ENCODE measurements at regions not wholly inside any gene's neighbourhood (a gene's known extent, or its start where the extent isn't known, plus 50 kb on each side); places are given as distances from the start of the nearest gene placed in this dataset.

- in situ Hi-C loops (cut with MboI; ENCODE audit: low pct_unique_long_range_greater_than_20kb, low sequenced_read_pairs), result no loop called here
- DNase-seq, result peak; percentile 28
These were observed 64.1 kb downstream of the ZNF641 start for GRCh38 chr12:48286665-48287064.

GRCh38 chr12:48285751-48286650 is 64.7 kb downstream of the ZNF641 start:
- DNase-seq, result no peak
- in situ Hi-C loops (cut with MboI; ENCODE audit: low pct_unique_long_range_greater_than_20kb, low sequenced_read_pairs), result no loop called here

- in situ Hi-C loops (cut with MboI; ENCODE audit: low pct_unique_long_range_greater_than_20kb, low sequenced_read_pairs), result no loop called here
- no peak for DNase-seq
These were observed 68.9 kb downstream of the ZNF641 start for GRCh38 chr12:48281811-48282210.

- DNase-seq, result no peak
- in situ Hi-C loops (cut with MboI; ENCODE audit: low pct_unique_long_range_greater_than_20kb, low sequenced_read_pairs), result no loop called here
These were observed 70.1 kb downstream of the ZNF641 start for GRCh38 chr12:48280572-48280971.

- in situ Hi-C loops (cut with MboI; ENCODE audit: low pct_unique_long_range_greater_than_20kb, low sequenced_read_pairs), result no loop called here
- DNase-seq, result no peak
These were observed 71.1 kb downstream of the ZNF641 start for GRCh38 chr12:48279601-48280000.

- no peak for DNase-seq
- in situ Hi-C loops (cut with MboI; ENCODE audit: low pct_unique_long_range_greater_than_20kb, low sequenced_read_pairs), result no loop called here
These were observed 71.6 kb downstream of the ZNF641 start for GRCh38 chr12:48279101-48279500.

- no peak for DNase-seq
- in situ Hi-C loops (cut with MboI; ENCODE audit: low pct_unique_long_range_greater_than_20kb, low sequenced_read_pairs), result no loop called here
These were observed 73.5 kb upstream of the OR10AD1 start for GRCh38 chr12:48276621-48277020.

- no peak for DNase-seq
- in situ Hi-C loops (cut with MboI; ENCODE audit: low pct_unique_long_range_greater_than_20kb, low sequenced_read_pairs), result no loop called here
These were observed 63.7 kb upstream of the OR10AD1 start for GRCh38 chr12:48266826-48267225.

GRCh38 chr12:48265777-48266176 is 62.7 kb upstream of the OR10AD1 start:
- in situ Hi-C loops (cut with MboI; ENCODE audit: low pct_unique_long_range_greater_than_20kb, low sequenced_read_pairs), result no loop called here

GRCh38 chr12:48263617-48264016 is 60.5 kb upstream of the OR10AD1 start:
- in situ Hi-C loops (cut with MboI; ENCODE audit: low pct_unique_long_range_greater_than_20kb, low sequenced_read_pairs), result no loop called here
- DNase-seq, result peak; percentile 29

More at GRCh38 chr12:48265777-48266176, 62.7 kb upstream of the OR10AD1 start:
- DNase-seq, result no peak

GRCh38 chr12:48261773-48262172 is 58.7 kb upstream of the OR10AD1 start:
- in situ Hi-C loops (cut with MboI; ENCODE audit: low pct_unique_long_range_greater_than_20kb, low sequenced_read_pairs), result no loop called here
- DNase-seq, result no peak

All from KBM-7 (cell line).